Activated B cell treated with CpG ODN at 0.5 μM for 24 hours (primary cell): ENCODE measurements at regions not wholly inside any gene's neighbourhood (a gene's known extent, or its start where the extent isn't known, plus 50 kb on each side); places are given as distances from the start of the nearest gene placed in this dataset.

ENCODE experiments used
- ATAC-seq: fragments of 200-7000 bp; cut with Tn5 transposase; one replicate; pipeline ENCODE4 v1.10.0; 2021; ENCODE audit warnings: low read depth, mild to moderate bottlenecking, moderate library complexity
- CTCF ChIA-PET: fragments of 350-600 bp; sonication (Branson Sonifier 250); formaldehyde crosslinking; loops from one replicate; lab custom pipeline; 2021; ENCODE audit warnings: antibody characterized with exemption; lab: Charles Lee
- POLR2A ChIA-PET: fragments of 350-600 bp; sonication (Branson Sonifier 250); formaldehyde crosslinking; loops from one replicate; lab custom pipeline; 2021; ENCODE audit warnings: antibody characterized with exemption; lab: Charles Lee
- DNase-seq: peaks from one replicate; pipeline ENCODE4 v3.0.0; 2022
- H3K27ac Mint-ChIP-seq: one replicate; pipeline ENCODE4 v1.8.0; 2020; ENCODE audit warnings: mixed read lengths
- H3K27me3 Mint-ChIP-seq: one replicate; pipeline ENCODE4 v1.8.0; 2021; ENCODE audit warnings: mixed read lengths
- H3K36me3 Mint-ChIP-seq: one replicate; pipeline ENCODE4 v1.8.0; 2021; ENCODE audit warnings: low read depth, mixed read lengths
- H3K4me1 Mint-ChIP-seq: one replicate; pipeline ENCODE4 v1.8.0; 2021; ENCODE audit warnings: mixed read lengths
- H3K4me3 Mint-ChIP-seq: one replicate; pipeline ENCODE4 v1.8.0; 2020; ENCODE audit warnings: mild to moderate bottlenecking, mixed read lengths
- H3K9me3 Mint-ChIP-seq: one replicate; pipeline ENCODE4 v1.8.0; 2020; ENCODE audit warnings: mixed read lengths
- CTCF ChIP-seq: fragments of 200-600 bp; IDR thresholded peaks from one replicate; pipeline ENCODE4 v1.8.0; 2022; ENCODE audit warnings: antibody characterized with exemption, mild to moderate bottlenecking
- intact Hi-C: fragments of 100-400 bp; cut with micrococcal nuclease; formaldehyde crosslinking; loops from one replicate; pipeline ENCODE4 v1.15.1; 2024

- TF ChIP-seq CTCF: no peak
- intact Hi-C loops: no loop called here
- POLR2A ChIA-PET: no interaction called here
- ATAC-seq (no peak), DNase-seq (no peak)
- no peaks in the 10 kb centered on the region for H3K36me3 Mint-ChIP-seq
- no peaks in the 10 kb centered on the region for H3K9me3 Mint-ChIP-seq
- H3K4me1 Mint-ChIP-seq: no peaks in the 10 kb centered on the region
- CTCF ChIA-PET: no interaction called here
- H3K4me3 Mint-ChIP-seq: no peak overlapping the region
- H3K27ac Mint-ChIP-seq: no peak overlapping the region
- peaks cover 26% of the 10 kb centered on the region for H3K27me3 Mint-ChIP-seq
Observed at GRCh38 chr17:65398040-65398787, 163.2 kb downstream of the AXIN2 start.

GRCh38 chr17:65395924-65396323, 165.5 kb downstream of the AXIN2 start:
- Mint-ChIP-seq H3K4me1 (no peaks in the 10 kb centered on the region), H3K27ac (no peak overlapping the region), H3K4me3 (no peak overlapping the region), H3K36me3 (no peaks in the 10 kb centered on the region), H3K9me3 (no peaks in the 10 kb centered on the region), H3K27me3 (peaks cover 16% of the 10 kb centered on the region)
- CTCF ChIA-PET: no interaction called here
- ATAC-seq: no peak
- TF ChIP-seq CTCF: no peak
- DNase-seq: no peak
- POLR2A ChIA-PET: no interaction called here
- intact Hi-C loops: no loop called here

GRCh38 chr17:65394811-65395472, 166.5 kb downstream of the AXIN2 start:
- DNase-seq: no peak
- CTCF ChIA-PET: no interaction called here
- Mint-ChIP-seq H3K4me3 (no peak overlapping the region), H3K9me3 (no peaks in the 10 kb centered on the region), H3K27me3 (peaks cover 8% of the 10 kb centered on the region), H3K27ac (no peak overlapping the region), H3K4me1 (no peaks in the 10 kb centered on the region), H3K36me3 (no peaks in the 10 kb centered on the region)
- intact Hi-C loops: no loop called here
- no peak for TF ChIP-seq CTCF
- ATAC-seq: no peak
- POLR2A ChIA-PET: no interaction called here

- no peak overlapping the region for H3K27ac Mint-ChIP-seq
Observed at GRCh38 chr17:65393514-65393913, 167.9 kb downstream of the AXIN2 start.

More at GRCh38 chr17:65393514-65393913, 167.9 kb downstream of the AXIN2 start:
- intact Hi-C loops: no loop called here
- CTCF ChIA-PET: no interaction called here
- H3K36me3 Mint-ChIP-seq: no peaks in the 10 kb centered on the region
- TF ChIP-seq CTCF: no peak
- no peak for ATAC-seq
- H3K4me1 Mint-ChIP-seq: no peaks in the 10 kb centered on the region
- no peaks in the 10 kb centered on the region for H3K9me3 Mint-ChIP-seq
- POLR2A ChIA-PET: no interaction called here
- no peak for DNase-seq
- H3K4me3 Mint-ChIP-seq: no peak overlapping the region
- H3K27me3 Mint-ChIP-seq: peaks cover 5% of the 10 kb centered on the region
